Upper lobe of left lung (tissue), 4 donors: ENCODE measurements at regions not wholly inside any gene's neighbourhood (a gene's known extent, or its start where the extent isn't known, plus 50 kb on each side); places are given as distances from the start of the nearest gene placed in this dataset.

Source experiments
- POLR2A ChIP-seq, 4 donors: fragments of 450-650 bp; IDR thresholded peaks; one replicate each; pipeline ENCODE4 v1.5.1; 2016 to 2017; ENCODE audit warnings: antibody characterized with exemption in 4 of 4, mild to moderate bottlenecking in 2 of 4
- POLR2AphosphoS5 ChIP-seq, 2 donors: sonication (generic); formaldehyde crosslinking; IDR thresholded peaks; one replicate each; pipeline ENCODE4 v1.5.1; 2017; ENCODE audit warnings: antibody characterized with exemption in 2 of 2
- TF ChIP-seq, protein P1 (sequence below), 6 experiments: fragments of 450-650 bp in 4 of 6; fragments of 200-600 bp in 2 of 6; sonication (generic) in 2 of 6; IDR thresholded peaks; one replicate each; pipeline ENCODE4 v1.5.1; 2016 to 2019; ENCODE audit warnings: antibody characterized with exemption in 6 of 6

DNA sequence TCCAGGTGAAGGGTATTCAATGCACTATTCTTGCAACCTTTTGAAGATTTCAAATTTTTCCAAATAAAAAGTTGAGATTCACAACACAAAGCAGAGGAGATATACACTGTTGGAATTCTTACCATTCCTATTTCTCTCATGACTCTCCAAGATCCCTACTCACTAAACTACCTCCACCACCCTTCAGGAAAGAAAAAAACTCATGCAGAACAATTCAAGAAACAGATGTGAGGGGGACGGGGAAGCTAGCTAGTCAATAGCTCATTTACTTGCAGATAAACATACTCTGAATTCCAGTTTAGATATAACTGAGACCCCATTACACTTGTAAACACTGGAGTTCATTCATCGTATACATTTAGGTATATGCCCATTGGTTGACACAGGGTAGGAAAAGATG lies 90.0 kb upstream of the SERP2 start:
- TF ChIP-seq POLR2A (IDR thresholded peaks at IDR 0.05), result no peak
- TF ChIP-seq, protein P1, sequence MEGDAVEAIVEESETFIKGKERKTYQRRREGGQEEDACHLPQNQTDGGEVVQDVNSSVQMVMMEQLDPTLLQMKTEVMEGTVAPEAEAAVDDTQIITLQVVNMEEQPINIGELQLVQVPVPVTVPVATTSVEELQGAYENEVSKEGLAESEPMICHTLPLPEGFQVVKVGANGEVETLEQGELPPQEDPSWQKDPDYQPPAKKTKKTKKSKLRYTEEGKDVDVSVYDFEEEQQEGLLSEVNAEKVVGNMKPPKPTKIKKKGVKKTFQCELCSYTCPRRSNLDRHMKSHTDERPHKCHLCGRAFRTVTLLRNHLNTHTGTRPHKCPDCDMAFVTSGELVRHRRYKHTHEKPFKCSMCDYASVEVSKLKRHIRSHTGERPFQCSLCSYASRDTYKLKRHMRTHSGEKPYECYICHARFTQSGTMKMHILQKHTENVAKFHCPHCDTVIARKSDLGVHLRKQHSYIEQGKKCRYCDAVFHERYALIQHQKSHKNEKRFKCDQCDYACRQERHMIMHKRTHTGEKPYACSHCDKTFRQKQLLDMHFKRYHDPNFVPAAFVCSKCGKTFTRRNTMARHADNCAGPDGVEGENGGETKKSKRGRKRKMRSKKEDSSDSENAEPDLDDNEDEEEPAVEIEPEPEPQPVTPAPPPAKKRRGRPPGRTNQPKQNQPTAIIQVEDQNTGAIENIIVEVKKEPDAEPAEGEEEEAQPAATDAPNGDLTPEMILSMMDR (IDR thresholded peaks at IDR 0.05), result no peak
- TF ChIP-seq POLR2AphosphoS5 (IDR thresholded peaks at IDR 0.05), result no peak
